GM06990 (cell line): ENCODE measurements at regions not wholly inside any gene's neighbourhood (a gene's known extent, or its start where the extent isn't known, plus 50 kb on each side); places are given as distances from the start of the nearest gene placed in this dataset.

Experiments used
- DNase-seq: peaks from one replicate; pipeline ENCODE4 v3.0.0-alpha.2; 2011; ENCODE audit not compliant: insufficient read length; ENCODE audit errors: extremely low read depth
- H3K27me3 ChIP-seq: replicated peaks from 2 replicates; pipeline ENCODE4 v1.6.0; 2011; ENCODE audit warnings: low read length; ENCODE audit not compliant: control insufficient read depth, insufficient read depth
- H3K36me3 ChIP-seq: 2 replicates; pipeline ENCODE4 v1.5.1; 2011; ENCODE audit warnings: low read length; ENCODE audit not compliant: control insufficient read depth, insufficient read depth
- H3K4me3 ChIP-seq: replicated peaks from 2 replicates; pipeline ENCODE4 v1.5.1; 2011; ENCODE audit warnings: low read depth, mild to moderate bottlenecking, control low read depth, low read length
- CTCF ChIP-seq: IDR thresholded peaks from 2 replicates; pipeline ENCODE4 v1.5.1; 2011; ENCODE audit warnings: low read length, control low read depth, mild to moderate bottlenecking, inconsistent platforms; ENCODE audit not compliant: insufficient read depth, poor library complexity, severe bottlenecking

DNA sequence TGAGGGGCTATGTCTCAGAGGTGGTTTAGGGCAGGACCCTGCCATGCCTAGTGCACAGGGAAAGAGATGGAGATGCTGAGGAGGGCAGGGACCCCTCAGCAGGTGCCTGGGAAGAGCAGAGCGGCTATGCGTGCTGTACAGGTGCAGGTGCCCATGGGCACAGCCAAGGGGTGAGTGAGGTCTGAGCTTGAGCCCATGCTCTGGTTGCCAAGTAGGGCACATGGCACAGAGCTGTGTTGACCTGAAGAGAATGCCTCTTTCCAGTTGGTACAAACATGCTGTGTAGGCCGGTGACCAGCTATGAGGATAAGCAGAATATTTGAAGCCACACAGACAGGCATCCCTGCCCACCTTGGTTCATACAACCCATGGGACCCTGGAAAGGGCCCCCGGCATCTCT is 65.8 kb upstream of the NECTIN1 start:
- no peaks in the 10 kb centered on the region; the same call in 1 of the 2 replicates for H3K36me3 ChIP-seq
- DNase-seq, result no peak
- H3K4me3 ChIP-seq, result no peak overlapping the region
- TF ChIP-seq CTCF, result no peak
- no peaks in the 10 kb centered on the region for H3K27me3 ChIP-seq

- Histone ChIP-seq H3K36me3 (peaks cover 1% of the 10 kb centered on the region; the same call in 1 of the 2 replicates), H3K4me3 (no peak overlapping the region), H3K27me3 (no peaks in the 10 kb centered on the region)
- no peak for TF ChIP-seq CTCF
- no peak for DNase-seq
Observed at GRCh38 chr11:119794141-119794665, 65.2 kb upstream of the NECTIN1 start.

DNA sequence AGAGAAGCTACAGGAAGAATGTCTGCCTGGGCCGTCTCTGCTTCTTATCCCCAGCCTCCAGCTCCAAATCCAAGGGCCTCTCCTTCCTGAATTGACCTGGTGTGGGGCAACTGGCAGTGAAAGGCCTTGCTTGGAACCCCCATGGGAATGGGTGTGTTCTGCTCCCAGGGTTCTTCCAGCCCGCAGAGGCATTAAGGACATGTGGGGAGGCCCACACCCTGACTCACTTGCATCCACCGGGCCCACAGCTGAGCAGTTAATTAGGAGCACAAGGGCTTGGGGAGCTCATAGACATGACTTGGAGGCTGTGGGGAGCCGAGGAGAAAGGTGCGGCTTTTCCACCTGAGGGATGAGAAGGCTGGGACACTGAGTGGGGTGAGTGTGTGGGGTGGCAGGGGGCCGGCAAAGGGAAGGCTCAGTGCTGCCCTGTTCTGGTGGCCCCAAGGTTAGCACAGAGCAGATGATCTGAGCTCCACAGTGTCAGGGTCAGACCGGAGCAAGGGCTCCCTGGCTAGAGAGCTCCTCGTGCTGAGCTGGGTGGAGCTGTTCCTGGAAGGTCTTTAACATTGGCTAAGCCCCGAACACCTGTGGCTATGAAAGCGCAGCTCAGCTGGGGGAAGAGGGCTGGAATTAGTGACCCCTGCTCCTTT is 64.5 kb upstream of the NECTIN1 start:
- DNase-seq, result no peak
- H3K4me3 ChIP-seq, result no peak overlapping the region
- H3K27me3 ChIP-seq, result no peaks in the 10 kb centered on the region
- peaks cover 1% of the 10 kb centered on the region; the same call in 1 of the 2 replicates for H3K36me3 ChIP-seq
- TF ChIP-seq CTCF, result no peak

- no peak for DNase-seq
- H3K36me3 ChIP-seq, result peaks cover 1% of the 10 kb centered on the region; the same call in 1 of the 2 replicates
- TF ChIP-seq CTCF, result no peak
Observed at GRCh38 chr11:119791701-119792151, 62.7 kb upstream of the NECTIN1 start.

GRCh38 chr11:119791047-119791446 is 62.0 kb upstream of the NECTIN1 start:
- DNase-seq, result no peak
- TF ChIP-seq CTCF, result no peak

More at GRCh38 chr11:119791701-119792151, 62.7 kb upstream of the NECTIN1 start:
- Histone ChIP-seq H3K4me3 (no peak overlapping the region), H3K27me3 (no peaks in the 10 kb centered on the region)

DNA sequence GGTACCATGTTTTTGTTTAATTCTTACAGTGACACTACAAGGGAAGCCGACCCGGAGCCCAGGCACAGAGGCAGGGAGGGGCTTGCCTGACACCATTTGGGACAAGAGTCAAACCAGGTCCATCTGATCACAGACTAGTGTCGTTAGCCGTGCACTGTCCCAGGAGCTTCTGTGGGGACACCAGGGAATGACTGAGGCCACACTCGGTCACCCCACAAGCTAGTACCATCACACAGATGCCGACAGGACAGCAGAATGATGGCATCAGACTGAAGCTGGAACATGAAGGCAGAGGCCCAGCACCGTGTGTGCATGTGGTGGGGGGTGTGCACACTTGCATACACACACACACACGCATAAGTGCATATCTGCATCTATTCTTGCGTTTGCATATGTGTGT is 61.5 kb upstream of the NECTIN1 start:
- H3K27me3 ChIP-seq, result no peaks in the 10 kb centered on the region
- H3K36me3 ChIP-seq, result peaks cover 4% of the 10 kb centered on the region
- TF ChIP-seq CTCF, result no peak
- H3K4me3 ChIP-seq, result no peak overlapping the region
- DNase-seq, result no peak

More at GRCh38 chr11:119791047-119791446, 62.0 kb upstream of the NECTIN1 start:
- Histone ChIP-seq H3K4me3 (no peak overlapping the region), H3K36me3 (peaks cover 4% of the 10 kb centered on the region), H3K27me3 (no peaks in the 10 kb centered on the region)
